Neural cell (in vitro differentiated cells): ENCODE measurements at regions not wholly inside any gene's neighbourhood (a gene's known extent, or its start where the extent isn't known, plus 50 kb on each side); places are given as distances from the start of the nearest gene placed in this dataset.
"Not testable (repeated sequence)": the region's sequence is repeated elsewhere in the genome, so short reads cannot be mapped to it uniquely, and the experiment has no call there.

Experiments used
- H2AFZ ChIP-seq: fragments of 200-600, 300-800 bp; sonication (generic), shearing (Covaris generic); 2 replicates; pipeline ENCODE4 v1.6.0; 2014; ENCODE audit warnings: low read depth, mild to moderate bottlenecking, antibody characterized with exemption, low read length, moderate library complexity
- H3F3A ChIP-seq: fragments of 200-600 bp; shearing (Covaris generic); 2 replicates; pipeline ENCODE4 v1.6.1; 2016; ENCODE audit warnings: mild to moderate bottlenecking, moderate library complexity, mixed read lengths, antibody characterized with exemption, low read length; ENCODE audit not compliant: insufficient read depth, poor library complexity, severe bottlenecking
- H3K27ac ChIP-seq: fragments of 200-600, 300-800 bp; sonication (generic), shearing (Covaris generic); 2 replicates; pipeline ENCODE4 v1.5.1; 2014; ENCODE audit warnings: mild to moderate bottlenecking, low read length, moderate library complexity
- H3K27me3 ChIP-seq: fragments of 300-800, 200-600 bp; sonication (generic), shearing (Covaris generic); 2 replicates; pipeline ENCODE4 v1.6.0; 2014; ENCODE audit warnings: mild to moderate bottlenecking, low read depth, low read length, moderate library complexity; ENCODE audit not compliant: insufficient read depth
- H3K36me3 ChIP-seq: fragments of 300-800, 200-600 bp; sonication (generic), shearing (Covaris generic); 2 replicates; pipeline ENCODE4 v1.5.1; 2014; ENCODE audit warnings: mild to moderate bottlenecking, antibody characterized with exemption, low read length, moderate library complexity; ENCODE audit not compliant: insufficient read depth
- H3K4me2 ChIP-seq: fragments of 300-800, 200-600 bp; sonication (generic), shearing (Covaris generic); 2 replicates; pipeline ENCODE4 v1.6.0; 2014; ENCODE audit warnings: mild to moderate bottlenecking, low read length
- H3K4me3 ChIP-seq: fragments of 300-800, 200-600 bp; sonication (generic), shearing (Covaris generic); 2 replicates; pipeline ENCODE4 v1.5.1; 2014; ENCODE audit warnings: mild to moderate bottlenecking, low read length, moderate library complexity
- H3K79me2 ChIP-seq: fragments of 200-600 bp; shearing (Covaris generic); replicated peaks from 2 replicates; pipeline ENCODE4 v1.6.0; 2014; ENCODE audit warnings: mild to moderate bottlenecking, low read length, moderate library complexity; ENCODE audit not compliant: insufficient read depth
- H3K9ac ChIP-seq: fragments of 300-800, 200-600 bp; sonication (generic), shearing (Covaris generic); 2 replicates; pipeline ENCODE4 v1.6.1; 2016; ENCODE audit warnings: mild to moderate bottlenecking, low read length, mixed read lengths
- H3K9me2 ChIP-seq: fragments of 200-600 bp; shearing (Covaris generic); 2 replicates; pipeline ENCODE4 v1.6.1; 2016; ENCODE audit warnings: mild to moderate bottlenecking, low read length, mixed read lengths; ENCODE audit not compliant: insufficient read depth
- H3K9me3 ChIP-seq: fragments of 200-600, 300-800 bp; sonication (generic), shearing (Covaris generic); 2 replicates; pipeline ENCODE4 v1.6.1; 2016; ENCODE audit warnings: mild to moderate bottlenecking, mixed run types, low read length, moderate library complexity, mixed read lengths
- H4K20me1 ChIP-seq: fragments of 200-600 bp; shearing (Covaris generic); 2 replicates; pipeline ENCODE4 v1.6.1; 2016; ENCODE audit warnings: mild to moderate bottlenecking, mixed run types; ENCODE audit not compliant: insufficient read depth
- EP300 ChIP-seq: fragments of 450-650 bp; conservative IDR thresholded peaks from 2 replicates; pipeline ENCODE4 v1.6.1; 2014; ENCODE audit warnings: antibody characterized with exemption, mild to moderate bottlenecking, moderate library complexity; ENCODE audit not compliant: poor library complexity, severe bottlenecking
- EZH2 ChIP-seq: fragments of 200-600, 300-800 bp; shearing (Covaris generic), sonication (generic); IDR thresholded peaks from 2 replicates; pipeline ENCODE4 v1.6.1; 2014; ENCODE audit warnings: antibody characterized with exemption, low read length, borderline replicate concordance, mild to moderate bottlenecking; ENCODE audit not compliant: insufficient read depth, poor library complexity, severe bottlenecking
- MXI1 ChIP-seq: fragments of 450-650 bp; conservative IDR thresholded peaks from 2 replicates; pipeline ENCODE4 v1.6.1; 2014; ENCODE audit warnings: antibody characterized with exemption, mild to moderate bottlenecking; ENCODE audit not compliant: poor library complexity, severe bottlenecking
- POLR2AphosphoS5 ChIP-seq: IDR thresholded peaks from 2 replicates; pipeline ENCODE4 v1.6.1; 2012
- RAD21 ChIP-seq: fragments of 450-650 bp; conservative IDR thresholded peaks from 2 replicates; pipeline ENCODE4 v1.6.1; 2014; ENCODE audit warnings: antibody characterized with exemption, mild to moderate bottlenecking, moderate library complexity
- SMC3 ChIP-seq: fragments of 450-650 bp; conservative IDR thresholded peaks from 2 replicates; pipeline ENCODE4 v1.6.1; 2014; ENCODE audit warnings: antibody characterized with exemption, mild to moderate bottlenecking, moderate library complexity; ENCODE audit not compliant: poor library complexity
- TAF1 ChIP-seq: IDR thresholded peaks from 2 replicates; pipeline ENCODE4 v1.6.1; 2012; ENCODE audit warnings: low read depth
- TF ChIP-seq, protein P1 (sequence below): fragments of 450-650 bp; IDR thresholded peaks from 2 replicates; pipeline ENCODE4 v1.5.1; 2014; ENCODE audit warnings: antibody characterized with exemption, mild to moderate bottlenecking, moderate library complexity; ENCODE audit not compliant: poor library complexity, severe bottlenecking
- TF ChIP-seq, protein P2 (sequence below): IDR thresholded peaks from 2 replicates; pipeline ENCODE4 v1.6.1; 2012; ENCODE audit warnings: borderline replicate concordance

DNA sequence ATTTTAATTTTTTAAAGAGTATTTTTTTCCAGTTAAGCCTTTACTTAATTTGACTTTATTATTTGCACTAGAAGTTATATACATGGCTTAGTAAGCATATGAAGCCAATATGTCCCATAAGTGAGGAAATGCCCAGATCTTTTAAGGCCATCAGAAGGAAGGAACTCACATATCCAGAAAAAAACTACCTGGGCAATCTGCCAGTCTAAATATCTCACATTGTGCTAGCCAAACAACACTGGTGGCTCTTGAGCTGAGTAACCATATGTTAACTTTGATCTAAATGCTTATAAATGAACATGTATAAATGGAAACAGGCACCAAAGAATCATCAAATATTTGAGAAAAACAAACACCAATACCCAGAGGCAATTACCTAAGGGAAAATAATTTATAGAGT is 138.6 kb upstream of the APOOL start:
- Histone ChIP-seq H3K27me3 (no peaks in the 10 kb centered on the region), H4K20me1 (no peaks in the 10 kb centered on the region), H3K27ac (no peak overlapping the region), H3K9me2 (no peaks in the 10 kb centered on the region), H3K36me3 (no peaks in the 10 kb centered on the region), H3K4me3 (no peak overlapping the region), H3K79me2 (no peaks in the 10 kb centered on the region), H3F3A (no peaks in the 10 kb centered on the region), H3K9ac (no peak overlapping the region), H3K4me2 (no peak overlapping the region), H3K9me3 (no peaks in the 10 kb centered on the region), H2AFZ (no peak overlapping the region)
- TF ChIP-seq RAD21 (no peak), POLR2AphosphoS5 (no peak), TAF1 (no peak), MXI1 (no peak), SMC3 (no peak), EZH2 (no peak), EP300 (no peak)
- TF ChIP-seq, protein P1, sequence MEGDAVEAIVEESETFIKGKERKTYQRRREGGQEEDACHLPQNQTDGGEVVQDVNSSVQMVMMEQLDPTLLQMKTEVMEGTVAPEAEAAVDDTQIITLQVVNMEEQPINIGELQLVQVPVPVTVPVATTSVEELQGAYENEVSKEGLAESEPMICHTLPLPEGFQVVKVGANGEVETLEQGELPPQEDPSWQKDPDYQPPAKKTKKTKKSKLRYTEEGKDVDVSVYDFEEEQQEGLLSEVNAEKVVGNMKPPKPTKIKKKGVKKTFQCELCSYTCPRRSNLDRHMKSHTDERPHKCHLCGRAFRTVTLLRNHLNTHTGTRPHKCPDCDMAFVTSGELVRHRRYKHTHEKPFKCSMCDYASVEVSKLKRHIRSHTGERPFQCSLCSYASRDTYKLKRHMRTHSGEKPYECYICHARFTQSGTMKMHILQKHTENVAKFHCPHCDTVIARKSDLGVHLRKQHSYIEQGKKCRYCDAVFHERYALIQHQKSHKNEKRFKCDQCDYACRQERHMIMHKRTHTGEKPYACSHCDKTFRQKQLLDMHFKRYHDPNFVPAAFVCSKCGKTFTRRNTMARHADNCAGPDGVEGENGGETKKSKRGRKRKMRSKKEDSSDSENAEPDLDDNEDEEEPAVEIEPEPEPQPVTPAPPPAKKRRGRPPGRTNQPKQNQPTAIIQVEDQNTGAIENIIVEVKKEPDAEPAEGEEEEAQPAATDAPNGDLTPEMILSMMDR, result no peak
- TF ChIP-seq, protein P2, sequence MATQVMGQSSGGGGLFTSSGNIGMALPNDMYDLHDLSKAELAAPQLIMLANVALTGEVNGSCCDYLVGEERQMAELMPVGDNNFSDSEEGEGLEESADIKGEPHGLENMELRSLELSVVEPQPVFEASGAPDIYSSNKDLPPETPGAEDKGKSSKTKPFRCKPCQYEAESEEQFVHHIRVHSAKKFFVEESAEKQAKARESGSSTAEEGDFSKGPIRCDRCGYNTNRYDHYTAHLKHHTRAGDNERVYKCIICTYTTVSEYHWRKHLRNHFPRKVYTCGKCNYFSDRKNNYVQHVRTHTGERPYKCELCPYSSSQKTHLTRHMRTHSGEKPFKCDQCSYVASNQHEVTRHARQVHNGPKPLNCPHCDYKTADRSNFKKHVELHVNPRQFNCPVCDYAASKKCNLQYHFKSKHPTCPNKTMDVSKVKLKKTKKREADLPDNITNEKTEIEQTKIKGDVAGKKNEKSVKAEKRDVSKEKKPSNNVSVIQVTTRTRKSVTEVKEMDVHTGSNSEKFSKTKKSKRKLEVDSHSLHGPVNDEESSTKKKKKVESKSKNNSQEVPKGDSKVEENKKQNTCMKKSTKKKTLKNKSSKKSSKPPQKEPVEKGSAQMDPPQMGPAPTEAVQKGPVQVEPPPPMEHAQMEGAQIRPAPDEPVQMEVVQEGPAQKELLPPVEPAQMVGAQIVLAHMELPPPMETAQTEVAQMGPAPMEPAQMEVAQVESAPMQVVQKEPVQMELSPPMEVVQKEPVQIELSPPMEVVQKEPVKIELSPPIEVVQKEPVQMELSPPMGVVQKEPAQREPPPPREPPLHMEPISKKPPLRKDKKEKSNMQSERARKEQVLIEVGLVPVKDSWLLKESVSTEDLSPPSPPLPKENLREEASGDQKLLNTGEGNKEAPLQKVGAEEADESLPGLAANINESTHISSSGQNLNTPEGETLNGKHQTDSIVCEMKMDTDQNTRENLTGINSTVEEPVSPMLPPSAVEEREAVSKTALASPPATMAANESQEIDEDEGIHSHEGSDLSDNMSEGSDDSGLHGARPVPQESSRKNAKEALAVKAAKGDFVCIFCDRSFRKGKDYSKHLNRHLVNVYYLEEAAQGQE, result no peak

DNA sequence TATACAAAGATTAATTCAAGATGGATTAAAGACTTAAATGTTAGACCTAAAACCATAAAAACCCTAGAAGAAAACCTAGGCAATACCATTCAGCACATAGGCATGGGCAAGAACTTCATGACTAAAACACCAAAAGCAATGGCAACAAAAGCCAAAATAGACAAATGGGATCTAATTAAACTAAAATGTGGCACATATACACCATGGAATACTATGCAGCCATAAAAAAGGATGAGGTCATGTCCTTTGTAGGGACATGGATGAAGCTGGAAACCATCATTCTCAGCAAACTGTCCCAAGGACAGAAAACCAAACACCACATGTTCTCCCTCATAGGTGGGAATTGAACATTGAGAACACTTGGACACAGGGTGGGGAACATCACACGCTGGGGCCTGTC is 133.4 kb upstream of the APOOL start:
- not testable (repeated sequence) for H3K27me3 ChIP-seq, H3K79me2 ChIP-seq, H2AFZ ChIP-seq, H4K20me1 ChIP-seq, H3K9me2 ChIP-seq, H3K9me3 ChIP-seq, H3K9ac ChIP-seq, H3K4me2 ChIP-seq, H3F3A ChIP-seq, H3K4me3 ChIP-seq, H3K36me3 ChIP-seq, H3K27ac ChIP-seq

DNA sequence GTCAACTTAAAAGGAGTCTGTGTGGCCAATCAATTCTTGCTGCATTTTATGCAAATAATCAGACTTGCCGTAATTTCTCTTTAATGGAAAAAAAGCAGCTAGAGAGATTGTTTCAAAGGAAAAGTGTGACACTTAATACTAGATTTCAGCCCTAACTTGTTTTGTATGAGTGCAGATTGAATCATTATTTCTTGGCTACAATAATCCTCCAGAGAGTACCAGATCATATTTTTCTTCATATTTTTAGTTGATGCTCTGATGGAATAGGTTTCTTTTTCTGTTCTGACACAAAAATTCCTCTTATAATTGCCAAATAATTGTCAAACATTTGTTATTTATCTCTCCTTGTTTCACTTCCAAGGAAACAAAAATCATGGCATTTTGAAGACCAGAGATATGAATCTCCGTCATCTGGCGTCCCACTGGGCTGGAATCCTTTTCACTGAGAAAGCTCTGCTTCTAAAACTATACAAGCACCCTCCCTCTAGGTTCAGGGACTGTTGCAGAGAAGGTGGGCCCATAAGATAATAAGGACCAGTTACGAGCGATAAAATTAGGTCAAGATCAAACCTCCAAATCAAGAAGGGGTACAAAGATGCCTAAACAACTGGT is 131.4 kb upstream of the APOOL start:
- not testable (repeated sequence) for H3K4me3 ChIP-seq

More for the DNA sequence above, 131.4 kb upstream of the APOOL start:
- H3K79me2 ChIP-seq, H3F3A ChIP-seq, H3K36me3 ChIP-seq, H3K9me2 ChIP-seq, H4K20me1 ChIP-seq, H3K4me2 ChIP-seq, H3K9ac ChIP-seq, H3K9me3 ChIP-seq, H3K27me3 ChIP-seq, H3K27ac ChIP-seq, H2AFZ ChIP-seq: not testable (repeated sequence)
